Upper lobe of right lung (tissue), 1 donor: ENCODE measurements at regions not wholly inside any gene's neighbourhood (a gene's known extent, or its start where the extent isn't known, plus 50 kb on each side); places are given as distances from the start of the nearest gene placed in this dataset.

ENCODE experiments used
- ATAC-seq: fragments of 200-7000 bp; cut with Tn5 transposase; one replicate; pipeline ENCODE4 v1.9.1; 2020; ENCODE audit warnings: mild to moderate bottlenecking, moderate library complexity
- DNase-seq: peaks from one replicate; pipeline ENCODE4 v3.0.0-alpha.2; 2020
- H3K27ac ChIP-seq: fragments of 200-600 bp; one replicate; pipeline ENCODE4 v1.8.0; 2022
- H3K27me3 ChIP-seq: fragments of 200-600 bp; one replicate; pipeline ENCODE4 v1.8.0; 2022; ENCODE audit warnings: mild to moderate bottlenecking
- H3K36me3 ChIP-seq: fragments of 200-600 bp; one replicate; pipeline ENCODE4 v1.8.0; 2022
- H3K4me1 ChIP-seq: fragments of 200-600 bp; one replicate; pipeline ENCODE4 v1.8.0; 2022
- H3K4me3 ChIP-seq: fragments of 200-600 bp; one replicate; pipeline ENCODE4 v1.8.0; 2022; ENCODE audit warnings: mild to moderate bottlenecking
- H3K9me3 ChIP-seq: fragments of 200-600 bp; one replicate; pipeline ENCODE4 v1.8.0; 2022
- CTCF ChIP-seq: fragments of 200-600 bp; IDR thresholded peaks from one replicate; pipeline ENCODE4 v1.8.0; 2022; ENCODE audit warnings: antibody characterized with exemption
- intact Hi-C: fragments of 100-400 bp; cut with DNase I; formaldehyde crosslinking; loops from one replicate; pipeline ENCODE4 v1.11.0; 2022
- donor health status: DM: no; HTN: yes; CAD: no; lungs with severe emphysema.

GRCh38 chr9:16030528-16031185 lies 477.8 kb downstream of the CCDC171 start:
- no peak overlapping the region for H3K27ac ChIP-seq
- no peak for ATAC-seq
- intact Hi-C loops: no loop called here
- no peaks in the 10 kb centered on the region for H3K36me3 ChIP-seq
- H3K9me3 ChIP-seq: no peaks in the 10 kb centered on the region
- H3K4me1 ChIP-seq: no peaks in the 10 kb centered on the region
- no peaks in the 10 kb centered on the region for H3K27me3 ChIP-seq
- no peak for TF ChIP-seq CTCF
- DNase-seq: no peak
- no peak overlapping the region for H3K4me3 ChIP-seq

GRCh38 chr9:16031486-16031885 lies 478.6 kb downstream of the CCDC171 start:
- no peaks in the 10 kb centered on the region for H3K27me3 ChIP-seq

GRCh38 chr9:16031971-16032370 lies 479.1 kb downstream of the CCDC171 start:
- intact Hi-C loops: no loop called here
- Histone ChIP-seq H3K27me3 (no peaks in the 10 kb centered on the region), H3K27ac (no peak overlapping the region), H3K4me1 (no peaks in the 10 kb centered on the region), H3K36me3 (no peaks in the 10 kb centered on the region), H3K9me3 (no peaks in the 10 kb centered on the region), H3K4me3 (no peak overlapping the region)
- no peak for DNase-seq
- TF ChIP-seq CTCF: no peak
- ATAC-seq: no peak

More at GRCh38 chr9:16031486-16031885, 478.6 kb downstream of the CCDC171 start:
- H3K4me3 ChIP-seq: no peak overlapping the region
- no peak overlapping the region for H3K27ac ChIP-seq
- no peaks in the 10 kb centered on the region for H3K9me3 ChIP-seq
- DNase-seq (no peak), ATAC-seq (no peak)
- no peaks in the 10 kb centered on the region for H3K4me1 ChIP-seq
- TF ChIP-seq CTCF: no peak
- H3K36me3 ChIP-seq: no peaks in the 10 kb centered on the region
- intact Hi-C loops: no loop called here

- H3K27ac ChIP-seq: no peak overlapping the region
- DNase-seq: no peak
- intact Hi-C loops: no loop called here
- H3K36me3 ChIP-seq: no peaks in the 10 kb centered on the region
- H3K4me3 ChIP-seq: no peak overlapping the region
- TF ChIP-seq CTCF: no peak
- H3K4me1 ChIP-seq: no peaks in the 10 kb centered on the region
- no peaks in the 10 kb centered on the region for H3K9me3 ChIP-seq
- peak; percentile 23 for ATAC-seq
- no peaks in the 10 kb centered on the region for H3K27me3 ChIP-seq
These were observed 480.0 kb downstream of the CCDC171 start for GRCh38 chr9:16032799-16033198.

- intact Hi-C loops: no loop called here
- no peak overlapping the region for H3K4me3 ChIP-seq
- no peaks in the 10 kb centered on the region for H3K27me3 ChIP-seq
- ATAC-seq (no peak), DNase-seq (no peak)
- TF ChIP-seq CTCF: no peak
- H3K36me3 ChIP-seq: no peaks in the 10 kb centered on the region
- H3K27ac ChIP-seq: no peak overlapping the region
- H3K4me1 ChIP-seq: no peaks in the 10 kb centered on the region
- no peaks in the 10 kb centered on the region for H3K9me3 ChIP-seq
These were observed 480.4 kb downstream of the CCDC171 start for GRCh38 chr9:16033253-16033652.
